Vagina (tissue), 2 donors: ENCODE measurements at regions not wholly inside any gene's neighbourhood (a gene's known extent, or its start where the extent isn't known, plus 50 kb on each side); places are given as distances from the start of the nearest gene placed in this dataset.
A peak's percentile ranks its signal among the peaks of the same experiment; 100 is the strongest.

Experiments
- DNase-seq, 2 donors: peaks; one replicate each; pipeline ENCODE4 v3.0.0-alpha.2; 2017; ENCODE audit errors: extremely low spot score in 2 of 2
- H3K27ac ChIP-seq: fragments of 200-600 bp; sonication (generic); one replicate; pipeline ENCODE4 v1.5.1; 2019
- H3K27me3 ChIP-seq: fragments of 200-600 bp; sonication (generic); one replicate; pipeline ENCODE4 v1.5.1; 2019
- H3K36me3 ChIP-seq, 2 donors: fragments of 200-600 bp; sonication (generic); one replicate each; pipeline ENCODE4 v1.5.1; 2017 to 2019
- H3K4me1 ChIP-seq: fragments of 200-600 bp; sonication (generic); one replicate; pipeline ENCODE4 v1.5.1; 2019
- H3K4me3 ChIP-seq, 2 donors: fragments of 200-600 bp; sonication (generic); 1 replicate in 1 of 2; 2 replicates in 1 of 2; pipeline ENCODE4 v1.5.1; 2016 to 2019
- H3K9me3 ChIP-seq: fragments of 200-600 bp; sonication (generic); one replicate; pipeline ENCODE4 v1.5.1; 2019
- POLR2A ChIP-seq, 2 donors: fragments of 450-650 bp; IDR thresholded peaks; one replicate each; pipeline ENCODE4 v1.6.1; 2017; ENCODE audit warnings: antibody characterized with exemption in 2 of 2, mild to moderate bottlenecking in 2 of 2, moderate library complexity in 2 of 2
- POLR2AphosphoS5 ChIP-seq, 2 donors: sonication (generic); formaldehyde crosslinking; IDR thresholded peaks; one replicate each; pipeline ENCODE4 v1.9.0; 2017; ENCODE audit warnings: antibody characterized with exemption in 2 of 2, mild to moderate bottlenecking in 2 of 2, low read depth in 1 of 2; ENCODE audit not compliant: insufficient read depth in 1 of 2
- intact Hi-C: fragments of 100-400 bp; cut with DNase I; formaldehyde crosslinking; loops from one replicate; pipeline ENCODE4 v1.15.1; 2023
- TF ChIP-seq, protein P1 (sequence below), 3 experiments: fragments of 450-650 bp in 2 of 3; fragments of 200-600 bp in 1 of 3; sonication (generic) in 1 of 3; IDR thresholded peaks; one replicate each; pipeline ENCODE4 v1.5.1; 2017 to 2019; ENCODE audit warnings: antibody characterized with exemption in 3 of 3, mild to moderate bottlenecking in 2 of 3, moderate library complexity in 2 of 3

DNA sequence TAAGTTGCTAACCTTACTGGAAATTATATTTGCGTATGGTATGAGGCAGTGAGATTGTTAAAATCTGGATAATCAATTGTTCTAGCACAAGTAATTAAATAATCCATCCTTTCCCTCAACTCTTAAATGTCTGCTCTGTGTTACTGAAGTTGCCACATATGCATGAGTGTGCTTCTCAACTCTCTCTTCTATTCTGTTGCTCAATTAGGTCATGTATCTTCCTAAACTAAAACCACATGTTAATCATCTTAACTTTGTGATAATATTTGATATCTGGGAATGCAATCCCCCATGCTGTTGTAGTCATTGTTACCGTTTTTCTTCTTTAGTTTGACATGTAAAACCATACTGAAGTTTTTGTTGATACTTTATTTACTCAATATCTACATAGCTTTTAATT lies 63.5 kb upstream of the STMND1 start:
- no peaks in the 10 kb centered on the region for H3K27me3 ChIP-seq
- intact Hi-C loops, result no loop called here
- H3K27ac ChIP-seq, result no peak overlapping the region
- H3K36me3 ChIP-seq, result no peaks in the 10 kb centered on the region
- H3K4me1 ChIP-seq, result peaks cover 21% of the 10 kb centered on the region
- TF ChIP-seq, protein P1, sequence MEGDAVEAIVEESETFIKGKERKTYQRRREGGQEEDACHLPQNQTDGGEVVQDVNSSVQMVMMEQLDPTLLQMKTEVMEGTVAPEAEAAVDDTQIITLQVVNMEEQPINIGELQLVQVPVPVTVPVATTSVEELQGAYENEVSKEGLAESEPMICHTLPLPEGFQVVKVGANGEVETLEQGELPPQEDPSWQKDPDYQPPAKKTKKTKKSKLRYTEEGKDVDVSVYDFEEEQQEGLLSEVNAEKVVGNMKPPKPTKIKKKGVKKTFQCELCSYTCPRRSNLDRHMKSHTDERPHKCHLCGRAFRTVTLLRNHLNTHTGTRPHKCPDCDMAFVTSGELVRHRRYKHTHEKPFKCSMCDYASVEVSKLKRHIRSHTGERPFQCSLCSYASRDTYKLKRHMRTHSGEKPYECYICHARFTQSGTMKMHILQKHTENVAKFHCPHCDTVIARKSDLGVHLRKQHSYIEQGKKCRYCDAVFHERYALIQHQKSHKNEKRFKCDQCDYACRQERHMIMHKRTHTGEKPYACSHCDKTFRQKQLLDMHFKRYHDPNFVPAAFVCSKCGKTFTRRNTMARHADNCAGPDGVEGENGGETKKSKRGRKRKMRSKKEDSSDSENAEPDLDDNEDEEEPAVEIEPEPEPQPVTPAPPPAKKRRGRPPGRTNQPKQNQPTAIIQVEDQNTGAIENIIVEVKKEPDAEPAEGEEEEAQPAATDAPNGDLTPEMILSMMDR (IDR thresholded peaks at IDR 0.05), result no peak
- no peak for TF ChIP-seq POLR2A (IDR thresholded peaks at IDR 0.05)
- TF ChIP-seq POLR2AphosphoS5 (IDR thresholded peaks at IDR 0.05; ENCODE audit: insufficient read depth in 1 of 2, low read depth in 1 of 2), result no peak
- H3K4me3 ChIP-seq, result no peak overlapping the region
- H3K9me3 ChIP-seq, result no peaks in the 10 kb centered on the region
- DNase-seq, result no peak

DNA sequence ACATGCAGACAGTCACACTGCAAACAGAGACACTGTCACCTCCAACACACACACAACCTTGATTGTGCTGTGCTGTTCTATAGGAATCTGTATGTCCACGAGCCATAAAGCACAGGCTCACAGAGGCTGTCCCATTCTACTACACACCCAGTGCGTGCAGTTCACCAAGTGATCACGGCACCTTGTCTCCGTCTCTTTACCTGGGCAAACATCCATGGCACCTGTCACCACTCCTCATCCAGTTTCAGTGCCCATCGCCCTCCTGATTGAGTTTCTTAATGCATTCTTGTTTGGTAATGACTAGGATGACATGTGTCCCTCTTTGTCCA lies 65.8 kb upstream of the STMND1 start:
- H3K9me3 ChIP-seq, result no peaks in the 10 kb centered on the region
- no peak overlapping the region for H3K4me3 ChIP-seq
- H3K27ac ChIP-seq, result no peak overlapping the region
- H3K27me3 ChIP-seq, result no peaks in the 10 kb centered on the region
- intact Hi-C loops, result no loop called here
- DNase-seq, result no peak
- H3K4me1 ChIP-seq, result peaks cover 15% of the 10 kb centered on the region
- TF ChIP-seq, protein P1 (IDR thresholded peaks at IDR 0.05), result no peak
- TF ChIP-seq POLR2AphosphoS5 (IDR thresholded peaks at IDR 0.05; ENCODE audit: insufficient read depth in 1 of 2, low read depth in 1 of 2), result no peak
- H3K36me3 ChIP-seq, result no peaks in the 10 kb centered on the region

DNA sequence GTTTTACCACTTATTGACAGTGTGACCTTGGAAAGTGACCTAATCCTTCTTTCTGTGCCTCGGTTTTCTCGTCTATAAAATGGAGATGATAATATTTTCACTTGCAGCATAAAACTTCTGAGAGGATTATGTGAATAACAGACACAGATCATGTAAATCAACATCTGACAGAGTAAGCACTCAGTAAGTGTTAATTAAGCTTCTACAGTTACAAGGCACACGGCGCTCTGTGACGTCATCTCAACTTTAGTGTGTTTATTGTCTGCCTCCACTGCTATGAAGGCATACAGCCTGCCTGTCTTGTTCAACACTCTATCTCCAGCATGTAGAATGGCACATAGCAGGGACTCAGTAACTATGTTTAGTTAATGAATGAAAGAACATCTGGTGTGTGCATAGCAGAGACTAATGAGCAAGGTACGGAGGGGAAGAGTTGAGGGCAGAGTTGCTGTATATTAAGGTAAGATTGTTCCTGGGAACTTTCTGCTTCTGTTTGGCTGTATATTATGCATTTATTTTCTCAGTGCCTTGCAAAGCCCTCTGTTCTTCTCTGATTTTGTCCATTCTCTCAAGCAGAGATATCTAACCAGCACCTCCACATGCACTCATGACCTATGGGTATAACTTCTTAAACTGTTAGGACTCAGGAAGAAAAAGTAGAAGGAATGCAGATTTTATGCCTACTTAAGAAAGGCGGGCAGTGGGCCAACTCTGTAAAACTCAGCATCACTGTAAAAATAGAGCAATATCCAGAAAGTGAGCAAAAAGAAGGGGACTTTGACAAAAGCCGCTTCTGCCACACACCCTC lies 66.4 kb upstream of the STMND1 start:
- H3K27ac ChIP-seq, result no peak overlapping the region
- intact Hi-C loops, result no loop called here
- DNase-seq, result no peak
- TF ChIP-seq POLR2AphosphoS5 (IDR thresholded peaks at IDR 0.05; ENCODE audit: insufficient read depth in 1 of 2, low read depth in 1 of 2), result no peak
- TF ChIP-seq, protein P1 (IDR thresholded peaks at IDR 0.05), result no peak
- TF ChIP-seq POLR2A (IDR thresholded peaks at IDR 0.05), result no peak
- H3K27me3 ChIP-seq, result no peaks in the 10 kb centered on the region
- H3K4me1 ChIP-seq, result peaks cover 15% of the 10 kb centered on the region
- H3K9me3 ChIP-seq, result no peaks in the 10 kb centered on the region
- no peak overlapping the region for H3K4me3 ChIP-seq
- no peaks in the 10 kb centered on the region for H3K36me3 ChIP-seq

DNA sequence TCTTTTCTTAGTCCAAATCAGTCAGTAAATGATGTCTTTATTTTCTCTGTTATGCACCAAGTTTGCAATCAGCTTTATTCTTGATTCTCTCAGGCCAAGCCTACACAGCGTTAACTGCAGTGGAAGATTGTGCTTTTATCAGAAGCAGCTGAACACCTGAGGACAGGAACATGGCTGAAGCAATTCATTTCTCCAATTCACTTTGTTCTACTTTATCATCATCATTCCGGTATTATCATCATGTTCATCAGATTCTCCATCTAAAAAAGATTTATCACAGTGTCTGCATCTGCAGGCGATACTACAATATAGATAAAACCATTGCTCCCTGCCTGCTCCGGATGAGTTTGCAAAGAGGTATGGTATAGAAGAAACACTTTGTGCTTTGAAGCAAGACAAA lies 68.1 kb upstream of the STMND1 start:
- intact Hi-C loops, result no loop called here
- Histone ChIP-seq H3K4me1 (peaks cover 15% of the 10 kb centered on the region), H3K36me3 (no peaks in the 10 kb centered on the region), H3K27me3 (no peaks in the 10 kb centered on the region), H3K9me3 (no peaks in the 10 kb centered on the region), H3K27ac (peak overlapping the region; percentile 79), H3K4me3 (peak overlapping the region in 1 of 2 donors; percentile 26)
- TF ChIP-seq, protein P1 (IDR thresholded peaks at IDR 0.05), result no peak
- TF ChIP-seq POLR2A (IDR thresholded peaks at IDR 0.05) (no peak), POLR2AphosphoS5 (IDR thresholded peaks at IDR 0.05; ENCODE audit: insufficient read depth in 1 of 2, low read depth in 1 of 2) (no peak)
- no peak for DNase-seq

DNA sequence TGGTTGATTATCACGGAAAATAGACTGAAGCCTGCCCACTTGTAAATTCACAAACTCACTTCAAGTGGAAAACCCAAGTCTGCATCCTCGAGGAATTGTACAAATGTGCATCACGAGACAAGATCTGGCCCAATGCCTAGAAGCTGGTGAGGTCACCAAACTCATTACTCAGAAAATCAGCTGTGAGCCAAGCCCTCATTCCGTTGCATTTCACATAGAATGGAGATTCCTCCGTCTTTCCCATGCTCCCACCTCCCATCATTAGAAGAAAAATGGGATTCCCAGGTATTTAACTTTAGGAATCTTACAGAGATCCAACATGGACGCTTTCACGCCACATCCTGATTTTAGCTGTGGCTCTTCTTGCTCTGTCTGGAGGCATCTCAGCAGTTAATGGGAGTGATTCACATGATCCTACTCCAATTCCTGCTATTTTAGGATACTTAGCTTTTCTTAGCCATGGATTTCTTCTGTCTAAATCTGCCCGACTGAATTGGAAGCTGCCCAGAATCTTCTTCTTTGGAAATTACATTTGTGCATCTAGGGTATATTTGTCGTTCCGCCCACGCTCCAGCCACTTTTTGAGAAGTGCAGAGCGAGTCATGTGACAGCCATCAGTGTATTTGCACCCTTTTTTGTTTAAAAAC lies 68.7 kb upstream of the STMND1 start:
- DNase-seq, result no peak
- Histone ChIP-seq H3K27ac (peak overlapping the region; percentile 79), H3K36me3 (no peaks in the 10 kb centered on the region), H3K27me3 (no peaks in the 10 kb centered on the region), H3K4me1 (peaks cover 15% of the 10 kb centered on the region), H3K9me3 (no peaks in the 10 kb centered on the region), H3K4me3 (peak overlapping the region; percentile 7 to 26)
- peak; percentile 16 to 91 for TF ChIP-seq POLR2AphosphoS5 (IDR thresholded peaks at IDR 0.05; ENCODE audit: insufficient read depth in 1 of 2, low read depth in 1 of 2)
- no peak for TF ChIP-seq POLR2A (IDR thresholded peaks at IDR 0.05)
- TF ChIP-seq, protein P1 (IDR thresholded peaks at IDR 0.05), result no peak
- intact Hi-C loops, result no loop called here
